Body of pancreas (tissue), 4 donors: ENCODE measurements at regions not wholly inside any gene's neighbourhood (a gene's known extent, or its start where the extent isn't known, plus 50 kb on each side); places are given as distances from the start of the nearest gene placed in this dataset.

ENCODE experiments used
- ATAC-seq: fragments of 150-250 bp; one replicate; pipeline ENCODE4 v1.9.1; 2016
- DNase-seq, 4 donors: peaks; one replicate each; pipeline ENCODE4 v3.0.0-alpha.2; 2019
- H3K27ac ChIP-seq, 4 donors: fragments of 200-600 bp; sonication (generic); 1 replicate in 3 of 4; 2 replicates in 1 of 4; pipeline versions ENCODE4 v1.5.1 to v1.6.1; 2016 to 2019; ENCODE audit warnings: mild to moderate bottlenecking in 1 of 4, mixed read lengths in 1 of 4, moderate library complexity in 1 of 4
- H3K27me3 ChIP-seq, 2 donors: fragments of 200-600 bp; sonication (generic); one replicate each; pipeline ENCODE4 v1.6.0; 2016; ENCODE audit warnings: mild to moderate bottlenecking in 1 of 2
- H3K36me3 ChIP-seq, 2 donors: fragments of 200-600 bp; sonication (generic); replicated peaks in 1 of 2; 2 replicates each; pipeline ENCODE4 v1.5.1; 2016; ENCODE audit warnings: low read depth in 2 of 2; ENCODE audit not compliant: insufficient read depth in 1 of 2
- H3K4me1 ChIP-seq: fragments of 200-600 bp; sonication (generic); one replicate; pipeline ENCODE4 v1.6.0; 2016
- H3K4me3 ChIP-seq, 2 donors: fragments of 200-600 bp; sonication (generic); 1 replicate in 1 of 2; 2 replicates in 1 of 2; pipeline ENCODE4 v1.5.1; 2016 to 2019
- H3K9me3 ChIP-seq, 3 donors: fragments of 200-600 bp; sonication (generic); 1 replicate in 2 of 3; 2 replicates in 1 of 3; pipeline ENCODE4 v1.5.1; 2016
- CTCF ChIP-seq, 7 experiments: fragments of 450-650 bp in 4 of 7; fragments of 200-600 bp in 3 of 7; sonication (generic) in 3 of 7; IDR thresholded peaks; one replicate each; pipeline ENCODE4 v1.5.1; 2016 to 2019; ENCODE audit warnings: antibody characterized with exemption in 7 of 7
- POLR2A ChIP-seq, 3 donors: fragments of 450-650 bp; IDR thresholded peaks; one replicate each; pipeline ENCODE4 v1.6.1; 2016; ENCODE audit warnings: antibody characterized with exemption in 3 of 3, mild to moderate bottlenecking in 2 of 3
- WGBS, 2 donors: methylation state at CpG; one replicate each; pipeline ENCODE4 v1.1.5; 2017; 5-methylcytosine and 5-hydroxymethylcytosine counted together
- intact Hi-C: fragments of 100-400 bp; cut with DNase I; formaldehyde crosslinking; loops from one replicate; pipeline ENCODE4 v1.15.1; 2023

GRCh38 chr5:141756196-141756595 lies 74.2 kb upstream of the ARAP3 start:
- Histone ChIP-seq H3K27me3 (peaks cover 0 to 16% of the 10 kb centered on the region in 2 donors), H3K4me3 (no peak overlapping the region), H3K36me3 (no peaks in the 10 kb centered on the region), H3K9me3 (no peaks in the 10 kb centered on the region), H3K27ac (no peak overlapping the region), H3K4me1 (no peaks in the 10 kb centered on the region)
- no peak for TF ChIP-seq CTCF (IDR thresholded peaks at IDR 0.05)
- TF ChIP-seq POLR2A (IDR thresholded peaks at IDR 0.05): no peak
- DNase-seq (no peak), ATAC-seq (no peak)
- 70 to 76% methylated on average over 3 of the region's 3 CpGs for WGBS, 2 donors
- intact Hi-C loops: no loop called here

- H3K27me3 ChIP-seq: peaks cover 0 to 16% of the 10 kb centered on the region in 2 donors
- H3K27ac ChIP-seq: no peak overlapping the region
- WGBS, 2 donors: 7% methylated on average over 11 of the region's 11 CpGs
- no peak overlapping the region for H3K4me3 ChIP-seq
- peak; percentile 27 to 51 (median 34) for DNase-seq
- TF ChIP-seq POLR2A (IDR thresholded peaks at IDR 0.05) (no peak), CTCF (IDR thresholded peaks at IDR 0.05) (no peak)
- peak; percentile 21 for ATAC-seq
- intact Hi-C loops: no loop called here
- H3K4me1 ChIP-seq: no peaks in the 10 kb centered on the region
- no peaks in the 10 kb centered on the region for H3K36me3 ChIP-seq
- H3K9me3 ChIP-seq: no peaks in the 10 kb centered on the region
Measured at GRCh38 chr5:141753971-141754713, 72.1 kb upstream of the ARAP3 start.

GRCh38 chr5:141753143-141753970 lies 71.3 kb upstream of the ARAP3 start:
- Histone ChIP-seq H3K4me1 (no peaks in the 10 kb centered on the region), H3K36me3 (no peaks in the 10 kb centered on the region), H3K27ac (no peak overlapping the region), H3K9me3 (no peaks in the 10 kb centered on the region), H3K27me3 (peaks cover 0 to 16% of the 10 kb centered on the region in 2 donors), H3K4me3 (no peak overlapping the region)
- DNase-seq: no peak
- intact Hi-C loops: no loop called here
- no peak for ATAC-seq
- TF ChIP-seq CTCF (IDR thresholded peaks at IDR 0.05) (no peak), POLR2A (IDR thresholded peaks at IDR 0.05) (no peak)
- 11% methylated on average over 41 to 51 of the region's 51 CpGs for WGBS, 2 donors

GRCh38 chr5:141747152-141748141 lies 65.4 kb upstream of the ARAP3 start:
- 25 to 30% methylated on average over 11 of the region's 11 CpGs for WGBS, 2 donors
- Histone ChIP-seq H3K9me3 (no peaks in the 10 kb centered on the region), H3K27ac (no peak overlapping the region), H3K4me3 (no peak overlapping the region), H3K4me1 (no peaks in the 10 kb centered on the region), H3K27me3 (peaks cover 0 to 8% of the 10 kb centered on the region in 2 donors), H3K36me3 (no peaks in the 10 kb centered on the region)
- DNase-seq (peak; percentile 71 to 84 (median 82)), ATAC-seq (peak; percentile 74)
- TF ChIP-seq CTCF (IDR thresholded peaks at IDR 0.05) (no peak), POLR2A (IDR thresholded peaks at IDR 0.05) (no peak)
- intact Hi-C loops: no loop called here
